ENCODE measurements at regions not wholly inside any gene's neighbourhood (a gene's known extent, or its start where the extent isn't known, plus 50 kb on each side); places are given as distances from the start of the nearest gene placed in this dataset.

GRCh38 chr2:181198183-181198864 lies 217.9 kb downstream of the UBE2E3 start:
- TF ChIP-seq CTCF (IDR thresholded peaks at IDR 0.05) (no peak), POLR2A (IDR thresholded peaks at IDR 0.05) (no peak), EP300 (IDR thresholded peaks at IDR 0.05) (no peak)
